Astrocyte (in vitro differentiated cells and primary cell): ENCODE measurements at regions not wholly inside any gene's neighbourhood (a gene's known extent, or its start where the extent isn't known, plus 50 kb on each side); places are given as distances from the start of the nearest gene placed in this dataset.

Experiments
- DNase-seq: peaks from one replicate; pipeline ENCODE4 v3.0.0-alpha.2; 2010; ENCODE audit warnings: low read depth
- FAIRE-seq: peaks from 2 replicates; lab custom pipeline; 2011; peaks lifted over from hg19 to GRCh38; lab: Jason Lieb, UNC
- H2AFZ ChIP-seq: 2 replicates; pipeline ENCODE4 v1.6.0; 2012; ENCODE audit warnings: low read depth, low read length, inconsistent platforms
- H3K27ac ChIP-seq: 2 replicates; pipeline ENCODE4 v1.5.1; 2011; ENCODE audit warnings: low read depth, low read length, inconsistent platforms
- H3K27me3 ChIP-seq: 2 replicates; pipeline ENCODE4 v1.6.0; 2011; ENCODE audit warnings: low read length, inconsistent platforms; ENCODE audit not compliant: insufficient read depth
- H3K36me3 ChIP-seq: 2 replicates; pipeline ENCODE4 v1.5.1; 2011; ENCODE audit warnings: low read length, inconsistent platforms; ENCODE audit not compliant: insufficient read depth
- H3K4me1 ChIP-seq: 2 replicates; pipeline ENCODE4 v1.5.1; 2011; ENCODE audit warnings: low read length, inconsistent platforms; ENCODE audit not compliant: insufficient read depth
- H3K4me2 ChIP-seq: 2 replicates; pipeline ENCODE4 v1.6.0; 2012; ENCODE audit warnings: low read length, inconsistent platforms
- H3K4me3 ChIP-seq: 2 replicates; pipeline ENCODE4 v1.5.1; 2011; ENCODE audit warnings: low read depth, mild to moderate bottlenecking, low read length, inconsistent platforms; ENCODE audit not compliant: insufficient read depth
- H3K79me2 ChIP-seq: 2 replicates; pipeline ENCODE4 v1.6.0; 2012; ENCODE audit warnings: mild to moderate bottlenecking, low read length, inconsistent platforms; ENCODE audit not compliant: insufficient read depth
- H3K9ac ChIP-seq: 2 replicates; pipeline ENCODE4 v1.6.0; 2012; ENCODE audit warnings: mild to moderate bottlenecking, low read length, inconsistent platforms
- H3K9me3 ChIP-seq: 2 replicates; pipeline ENCODE4 v1.5.1; 2012; ENCODE audit warnings: low read depth, mild to moderate bottlenecking, low read length, inconsistent platforms; ENCODE audit not compliant: insufficient read depth
- H4K20me1 ChIP-seq: 2 replicates; pipeline ENCODE4 v1.6.0; 2012; ENCODE audit warnings: low read length, inconsistent platforms; ENCODE audit not compliant: insufficient read depth
- H3K27ac Mint-ChIP-seq: one replicate; pipeline ENCODE4 v1.8.0; 2021; ENCODE audit warnings: mild to moderate bottlenecking, mixed read lengths; ENCODE audit not compliant: unreplicated experiment
- H3K27me3 Mint-ChIP-seq: one replicate; pipeline ENCODE4 v1.8.0; 2021; ENCODE audit warnings: low read depth, mixed read lengths; ENCODE audit not compliant: unreplicated experiment
- H3K36me3 Mint-ChIP-seq: one replicate; pipeline ENCODE4 v1.8.0; 2021; ENCODE audit warnings: low read depth, mixed read lengths; ENCODE audit not compliant: unreplicated experiment
- H3K4me1 Mint-ChIP-seq: one replicate; pipeline ENCODE4 v1.8.0; 2021; ENCODE audit warnings: low read depth, mixed read lengths; ENCODE audit not compliant: unreplicated experiment
- H3K4me3 Mint-ChIP-seq: one replicate; pipeline ENCODE4 v1.8.0; 2021; ENCODE audit warnings: mild to moderate bottlenecking, moderate library complexity, mixed read lengths; ENCODE audit not compliant: unreplicated experiment
- H3K9me3 Mint-ChIP-seq: one replicate; pipeline ENCODE4 v1.8.0; 2021; ENCODE audit warnings: mild to moderate bottlenecking, mixed read lengths; ENCODE audit not compliant: unreplicated experiment
- CTCF ChIP-seq: IDR thresholded peaks from 2 replicates; pipeline ENCODE4 v1.5.1; 2011; ENCODE audit warnings: low read depth, mild to moderate bottlenecking, inconsistent platforms, low read length, moderate library complexity; ENCODE audit not compliant: insufficient read depth
- EZH2 ChIP-seq: IDR thresholded peaks from 2 replicates; pipeline ENCODE4 v1.6.1; 2012; ENCODE audit warnings: mild to moderate bottlenecking, low read length, inconsistent platforms; ENCODE audit not compliant: insufficient read depth

- Mint-ChIP-seq H3K27ac (no peak overlapping the region), H3K4me1 (no peaks in the 10 kb centered on the region), H3K36me3 (no peaks in the 10 kb centered on the region), H3K4me3 (no peak overlapping the region), H3K9me3 (peaks cover 2% of the 10 kb centered on the region), H3K27me3 (peaks cover 12% of the 10 kb centered on the region)
- Histone ChIP-seq H3K4me2 (no peak overlapping the region), H3K36me3 (no peaks in the 10 kb centered on the region), H3K9ac (no peak overlapping the region), H3K4me3 (no peak overlapping the region), H4K20me1 (no peaks in the 10 kb centered on the region), H3K27me3 (no peaks in the 10 kb centered on the region), H3K4me1 (no peaks in the 10 kb centered on the region), H2AFZ (no peak overlapping the region), H3K27ac (no peak overlapping the region), H3K9me3 (no peaks in the 10 kb centered on the region), H3K79me2 (no peaks in the 10 kb centered on the region)
- no peak for FAIRE-seq
- TF ChIP-seq EZH2: no peak
- no peak for TF ChIP-seq CTCF
- no peak for DNase-seq
Measured at GRCh38 chr16:22728167-22728836, 85.7 kb upstream of the HS3ST2 start.

DNA sequence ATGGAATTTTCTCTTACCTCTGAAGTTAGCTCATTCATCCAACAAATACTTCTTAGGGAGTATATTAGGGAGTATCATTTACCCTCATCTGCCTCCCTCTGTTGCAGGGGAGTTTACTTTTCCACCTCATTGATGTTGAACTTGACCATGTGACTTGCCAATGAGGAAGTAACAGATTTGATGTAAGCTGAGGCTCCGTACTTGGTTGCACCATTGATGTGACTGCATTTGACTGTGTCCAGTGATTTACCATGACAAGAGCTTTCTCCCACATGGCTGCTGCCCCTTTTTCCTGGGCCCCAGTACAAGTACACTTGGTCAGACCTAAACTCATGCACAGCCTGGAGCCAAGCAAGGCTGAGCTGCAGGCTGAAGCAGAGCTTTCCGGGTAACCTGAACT lies 81.6 kb upstream of the HS3ST2 start:
- Histone ChIP-seq H3K9me3 (no peaks in the 10 kb centered on the region), H3K36me3 (no peaks in the 10 kb centered on the region), H2AFZ (no peak overlapping the region), H4K20me1 (no peaks in the 10 kb centered on the region), H3K9ac (no peak overlapping the region), H3K4me1 (no peaks in the 10 kb centered on the region), H3K27me3 (no peaks in the 10 kb centered on the region), H3K4me2 (no peak overlapping the region), H3K79me2 (no peaks in the 10 kb centered on the region), H3K4me3 (no peak overlapping the region), H3K27ac (no peak overlapping the region)
- TF ChIP-seq EZH2: no peak
- TF ChIP-seq CTCF: no peak
- no peak overlapping the region for H3K27ac Mint-ChIP-seq
- DNase-seq (no peak), FAIRE-seq (no peak)
- H3K4me3 Mint-ChIP-seq: no peak overlapping the region
- no peaks in the 10 kb centered on the region for H3K4me1 Mint-ChIP-seq
- no peaks in the 10 kb centered on the region for H3K9me3 Mint-ChIP-seq
- H3K36me3 Mint-ChIP-seq: no peaks in the 10 kb centered on the region
- peaks cover 6% of the 10 kb centered on the region for H3K27me3 Mint-ChIP-seq

DNA sequence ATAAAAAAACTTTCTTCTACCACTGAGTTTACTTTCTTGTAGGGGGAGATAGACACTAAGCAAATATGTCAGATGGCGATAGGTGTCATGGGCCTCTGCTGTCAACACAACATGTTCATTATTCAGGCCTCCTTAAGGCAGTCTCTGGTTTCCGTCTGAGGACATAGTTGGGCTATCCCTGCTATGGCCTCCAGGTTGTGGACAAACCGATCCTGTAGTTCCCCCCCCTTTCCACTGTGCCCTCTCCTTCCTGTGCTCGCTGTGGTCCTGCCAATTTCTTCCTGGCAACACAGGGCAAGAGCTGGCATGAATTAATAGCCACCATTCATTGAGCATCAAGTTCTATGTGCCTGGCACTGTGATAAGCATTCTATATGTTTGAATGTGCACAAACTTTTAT lies 81.0 kb upstream of the HS3ST2 start:
- Mint-ChIP-seq H3K4me3 (no peak overlapping the region), H3K27me3 (peaks cover 4% of the 10 kb centered on the region), H3K27ac (no peak overlapping the region), H3K4me1 (no peaks in the 10 kb centered on the region), H3K9me3 (no peaks in the 10 kb centered on the region), H3K36me3 (no peaks in the 10 kb centered on the region)
- DNase-seq (no peak), FAIRE-seq (no peak)
- no peak overlapping the region for H3K9ac ChIP-seq
- H3K36me3 ChIP-seq: no peaks in the 10 kb centered on the region
- no peak overlapping the region for H3K4me2 ChIP-seq
- no peaks in the 10 kb centered on the region for H3K79me2 ChIP-seq
- no peaks in the 10 kb centered on the region for H3K4me1 ChIP-seq
- H3K27me3 ChIP-seq: no peaks in the 10 kb centered on the region
- no peak overlapping the region for H2AFZ ChIP-seq
- TF ChIP-seq CTCF (no peak), EZH2 (no peak)
- H3K4me3 ChIP-seq: no peak overlapping the region
- H3K27ac ChIP-seq: no peak overlapping the region
- H4K20me1 ChIP-seq: no peaks in the 10 kb centered on the region
- no peaks in the 10 kb centered on the region for H3K9me3 ChIP-seq
